DMS153 (cell line): ENCODE measurements at regions not wholly inside any gene's neighbourhood (a gene's known extent, or its start where the extent isn't known, plus 50 kb on each side); places are given as distances from the start of the nearest gene placed in this dataset.
"Not testable (repeated sequence)": the region's sequence is repeated elsewhere in the genome, so short reads cannot be mapped to it uniquely, and the experiment has no call there.

Experiments used
- DNase-seq: peaks from one replicate; lab custom pipeline; 2025; lab: John Stamatoyannopoulos, UW

DNA sequence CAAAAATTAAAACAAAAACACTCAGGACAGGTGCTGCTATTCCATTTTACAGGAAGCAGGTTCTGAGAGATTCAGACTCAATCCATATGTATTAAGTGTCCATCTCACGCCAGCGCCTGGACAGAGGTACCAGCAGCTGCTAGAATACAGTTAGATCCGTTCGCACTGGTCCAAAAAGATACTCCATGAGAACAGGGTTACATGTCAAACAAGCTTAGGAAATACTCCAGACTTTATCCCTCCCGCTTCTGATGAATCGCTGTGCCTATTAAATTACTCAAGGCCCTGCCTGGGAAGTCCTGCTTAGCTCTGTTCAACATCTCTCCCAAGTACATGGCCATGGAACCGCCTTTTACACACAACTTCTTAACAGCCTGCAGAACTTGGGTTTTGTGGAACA, 50.2 kb upstream of the SLC35C1 start:
- DNase-seq, result no peak

DNA sequence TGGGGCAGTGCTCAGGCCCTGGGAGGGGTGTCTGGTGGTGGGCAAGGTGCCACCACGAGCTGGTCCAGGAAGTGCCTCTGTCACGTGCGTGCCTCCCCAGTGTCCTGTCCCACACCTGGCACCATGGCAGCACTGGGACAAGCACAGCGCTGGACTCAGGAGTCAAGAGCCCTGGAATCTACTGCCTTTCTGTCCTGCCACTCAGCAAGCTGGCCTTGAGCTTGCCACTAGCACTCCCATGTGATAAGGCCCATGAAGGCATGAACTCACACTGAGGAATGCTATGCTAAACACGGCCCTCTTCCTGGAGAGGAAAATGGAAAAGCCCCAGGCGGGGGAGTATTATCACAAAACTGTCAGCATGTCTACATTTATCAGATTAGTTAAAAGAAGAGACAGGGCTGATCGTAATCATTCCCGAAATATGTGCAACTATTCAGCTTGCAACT, 50.7 kb upstream of the SLC35C1 start:
- DNase-seq, result no peak

DNA sequence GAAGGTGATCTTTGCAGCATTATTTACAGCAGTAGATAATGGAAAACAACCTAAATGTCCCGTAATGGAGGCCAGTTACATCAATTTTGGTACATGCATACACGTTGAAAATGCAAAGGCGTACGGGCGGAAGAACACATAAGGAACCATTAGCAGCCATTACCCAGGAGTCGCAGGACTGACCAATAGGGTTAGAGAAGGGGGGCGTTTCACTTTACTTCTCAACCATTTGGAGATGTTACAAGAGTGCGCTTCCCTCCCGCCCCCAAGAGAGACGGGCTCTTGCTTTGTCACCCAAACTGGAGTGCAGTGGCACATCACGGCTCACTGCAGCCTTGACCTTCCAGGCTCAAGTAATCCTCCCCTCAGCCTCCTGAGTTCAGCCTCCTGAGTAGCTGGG, 52.8 kb upstream of the SLC35C1 start:
- no peak for DNase-seq

DNA sequence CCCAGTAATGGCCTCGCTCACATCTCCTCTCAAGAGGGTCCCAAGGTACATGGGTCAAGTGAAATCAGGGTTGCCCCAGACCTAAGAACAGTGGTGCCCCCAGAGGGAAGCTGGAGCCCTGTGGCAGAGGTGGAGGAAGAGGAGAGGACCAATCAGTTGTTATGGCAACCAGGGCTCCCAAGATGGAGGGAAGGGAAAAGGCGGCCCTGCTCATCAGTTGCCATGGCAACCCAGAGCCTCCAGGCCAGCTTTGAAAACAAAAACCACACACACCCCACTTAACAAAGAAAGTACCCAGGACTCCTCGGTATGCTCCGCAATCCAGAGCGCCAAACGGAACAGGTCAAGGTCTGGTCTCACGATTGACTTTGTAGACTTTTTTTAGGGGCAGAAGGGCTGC, 53.5 kb upstream of the SLC35C1 start:
- no peak for DNase-seq

DNA sequence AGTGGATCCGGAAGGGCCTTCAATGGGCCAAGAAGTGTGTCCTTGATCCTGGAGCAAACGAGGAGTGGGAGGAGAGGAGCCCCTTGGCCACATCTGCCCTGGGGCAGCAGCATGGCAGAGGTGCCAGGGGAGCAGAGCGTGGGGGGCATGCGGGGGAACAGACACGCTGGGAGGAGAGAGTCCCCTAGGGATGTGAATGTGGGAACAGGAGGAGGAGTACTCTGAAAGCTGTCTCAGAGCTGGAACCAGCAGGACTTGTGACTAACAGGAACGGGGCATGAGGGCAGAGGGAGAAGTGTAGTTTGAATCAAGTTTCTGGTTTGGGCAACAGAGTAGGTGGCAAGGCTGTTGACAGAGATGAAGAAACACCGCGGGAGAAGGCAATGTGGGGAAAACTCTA, 54.5 kb upstream of the SLC35C1 start:
- no peak for DNase-seq

DNA sequence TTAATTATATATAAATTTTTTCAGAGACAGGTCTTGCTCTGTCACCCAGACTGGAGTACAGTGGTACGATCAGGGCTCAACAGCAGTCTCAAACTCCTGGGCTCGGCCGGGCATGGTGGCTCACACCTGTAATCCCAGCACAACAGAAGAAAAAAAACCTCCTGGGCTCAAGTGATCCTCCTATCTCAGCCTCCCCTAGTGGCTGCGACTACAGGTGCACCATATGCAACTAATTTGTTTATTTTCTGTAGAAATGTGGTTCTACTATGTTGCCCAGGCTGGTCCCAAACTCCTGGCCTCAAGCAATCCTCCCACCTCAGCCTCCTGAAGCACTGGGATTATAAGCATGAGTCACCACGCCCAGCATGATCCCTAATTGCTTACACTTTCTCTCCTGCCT, 56.1 kb upstream of the SLC35C1 start:
- DNase-seq, result no peak

DNA sequence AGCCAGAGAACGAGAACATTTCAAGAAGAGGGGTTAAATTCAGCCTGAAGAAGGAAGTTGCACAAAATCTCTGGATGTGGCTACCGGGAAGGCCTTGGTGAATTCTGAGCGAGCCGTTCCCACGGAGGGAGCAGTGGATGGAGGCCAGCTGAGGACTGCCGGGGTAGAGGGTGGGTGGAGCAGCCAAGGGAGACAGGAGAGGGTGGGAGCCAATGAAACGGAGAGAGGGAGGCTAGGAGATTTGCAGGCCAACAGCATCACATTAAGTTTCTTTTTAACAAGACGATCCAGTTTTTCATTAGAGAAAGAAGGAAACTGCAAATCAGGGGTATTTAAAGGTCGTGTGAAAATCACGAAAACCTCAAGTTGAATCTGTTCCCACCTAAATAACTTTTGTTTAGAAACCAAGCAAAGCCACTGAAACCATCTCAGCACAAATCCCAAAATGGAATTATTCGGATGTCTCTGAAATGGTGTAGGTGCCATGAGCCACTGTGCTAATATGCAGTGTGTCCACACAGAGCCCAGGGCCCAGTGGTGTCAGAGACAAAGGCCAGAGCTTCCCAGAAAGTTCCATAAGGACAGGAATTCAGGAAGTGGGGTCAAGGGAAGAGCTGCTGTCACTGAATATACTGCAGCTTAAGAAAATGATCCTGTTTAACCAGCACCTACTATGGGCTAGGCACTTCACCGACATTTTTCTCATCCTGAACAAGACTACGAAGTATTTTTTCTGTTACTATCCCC, 59.7 kb upstream of the SLC35C1 start:
- no peak for DNase-seq

DNA sequence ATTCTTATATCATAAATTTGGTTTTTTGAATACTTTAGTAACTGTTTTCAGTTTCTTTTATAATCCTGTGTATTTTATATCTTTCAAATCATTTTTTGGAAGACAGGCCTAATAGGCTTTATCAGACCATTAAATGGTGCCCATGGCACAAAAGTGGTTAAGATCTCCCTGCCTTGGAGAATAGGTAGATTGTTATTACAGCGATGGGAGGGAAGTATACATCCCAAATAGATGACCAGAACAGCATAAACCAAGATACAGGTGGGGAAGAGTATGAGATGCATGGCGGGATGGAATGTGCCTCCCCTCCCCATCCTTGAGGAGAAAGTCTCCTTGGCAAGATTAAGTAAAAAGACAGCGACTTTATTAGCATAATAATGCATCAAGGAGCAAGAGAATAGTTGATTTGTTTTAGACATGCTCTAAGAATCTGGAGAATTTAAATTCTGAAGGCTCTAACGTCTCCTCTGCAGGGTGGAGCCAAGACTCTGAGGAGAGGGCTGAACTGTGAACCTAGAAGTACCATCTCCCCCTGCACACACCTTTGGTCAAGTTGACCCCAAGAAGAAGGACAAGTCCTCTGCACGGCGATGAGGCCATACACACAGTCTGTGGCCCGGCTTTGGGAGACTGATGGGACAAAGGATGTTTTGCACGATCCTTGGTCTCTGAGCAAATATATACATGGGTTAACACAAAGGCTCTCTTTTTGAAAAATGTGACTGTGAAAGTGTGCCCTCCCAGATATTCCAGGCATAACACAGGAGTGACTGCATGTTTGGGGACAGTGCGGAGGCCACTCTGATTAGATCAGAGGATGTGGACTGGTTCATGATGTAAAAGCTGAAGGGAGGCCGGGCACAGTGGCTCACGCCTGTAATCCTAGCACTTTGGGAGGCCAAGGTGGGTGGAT, 61.1 kb upstream of the SLC35C1 start:
- DNase-seq, result no peak

DNA sequence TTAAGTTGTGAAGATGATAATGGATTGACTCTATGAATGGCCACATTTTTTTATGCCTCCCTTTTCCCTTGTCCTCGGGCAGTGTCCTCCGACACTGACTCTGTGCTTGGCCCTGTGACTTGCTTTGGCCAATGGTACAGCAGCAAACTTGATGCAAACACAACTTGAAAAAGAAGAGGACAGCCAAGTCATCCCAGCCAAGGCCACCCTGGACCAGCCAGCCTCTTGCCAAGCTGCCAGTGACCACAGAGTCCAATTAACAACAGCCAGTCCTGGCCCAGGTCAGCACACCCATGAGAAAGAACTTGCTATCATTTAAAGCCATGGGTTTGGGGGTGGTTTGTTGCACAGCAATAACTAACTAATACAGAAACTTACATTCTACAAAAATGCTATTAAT, 63.4 kb upstream of the SLC35C1 start:
- DNase-seq, result no peak

DNA sequence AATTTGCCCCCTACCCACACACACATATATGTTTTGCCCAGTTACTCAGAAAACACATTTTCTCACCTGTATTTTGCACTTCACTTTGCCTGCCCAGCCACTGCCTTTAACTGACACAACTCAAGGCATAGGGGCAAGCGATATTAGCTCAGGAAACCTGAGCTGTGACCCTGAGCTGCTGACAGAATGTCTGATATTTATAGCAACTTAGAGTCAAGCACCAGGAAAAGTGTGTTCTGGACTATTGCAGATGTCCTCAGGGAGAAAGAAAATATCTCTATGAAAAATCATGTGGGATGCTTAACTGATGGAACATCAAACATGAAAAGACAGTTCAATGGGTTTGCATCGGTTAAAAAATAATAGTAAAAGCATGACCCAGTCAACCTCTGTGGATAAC, 63.9 kb upstream of the SLC35C1 start:
- DNase-seq, result no peak

DNA sequence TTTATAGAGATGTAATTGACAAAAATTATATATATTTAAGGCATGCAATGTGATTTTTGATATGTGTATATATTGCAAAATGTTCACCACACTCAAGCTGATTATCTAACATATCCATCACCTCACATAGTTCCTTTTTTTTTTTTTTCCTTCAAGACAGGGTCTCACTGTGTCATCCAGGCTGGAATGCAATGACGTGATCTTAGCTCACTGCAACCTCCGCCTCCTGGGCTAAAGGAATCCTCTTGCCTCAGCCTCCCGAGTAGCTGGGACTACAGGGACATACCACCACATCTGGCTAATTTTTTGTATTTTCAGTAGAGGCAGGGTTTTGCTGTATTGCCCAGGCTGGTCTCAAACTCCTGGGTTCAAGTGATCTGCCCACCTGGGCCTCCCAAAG, 65.1 kb upstream of the SLC35C1 start:
- no peak for DNase-seq

DNA sequence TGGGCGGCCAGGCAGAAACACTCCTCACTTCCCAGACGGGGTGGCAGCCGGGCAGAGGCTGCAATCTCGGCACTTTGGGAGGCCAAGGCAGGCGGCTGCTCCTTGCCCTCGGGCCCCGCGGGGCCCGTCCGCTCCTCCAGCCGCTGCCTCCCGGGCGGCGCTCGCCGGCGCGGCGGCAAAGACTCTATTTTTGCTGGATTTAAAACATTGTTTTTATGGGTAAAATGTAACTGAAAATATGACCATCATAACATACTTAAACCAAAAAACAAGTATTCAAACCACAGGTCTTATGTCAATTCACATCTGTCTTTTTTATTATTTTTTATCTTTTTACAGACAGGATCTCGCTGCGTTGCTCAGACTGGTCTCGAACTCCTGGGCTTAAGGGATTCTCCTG, 65.9 kb upstream of the SLC35C1 start:
- DNase-seq, result not testable (repeated sequence)

DNA sequence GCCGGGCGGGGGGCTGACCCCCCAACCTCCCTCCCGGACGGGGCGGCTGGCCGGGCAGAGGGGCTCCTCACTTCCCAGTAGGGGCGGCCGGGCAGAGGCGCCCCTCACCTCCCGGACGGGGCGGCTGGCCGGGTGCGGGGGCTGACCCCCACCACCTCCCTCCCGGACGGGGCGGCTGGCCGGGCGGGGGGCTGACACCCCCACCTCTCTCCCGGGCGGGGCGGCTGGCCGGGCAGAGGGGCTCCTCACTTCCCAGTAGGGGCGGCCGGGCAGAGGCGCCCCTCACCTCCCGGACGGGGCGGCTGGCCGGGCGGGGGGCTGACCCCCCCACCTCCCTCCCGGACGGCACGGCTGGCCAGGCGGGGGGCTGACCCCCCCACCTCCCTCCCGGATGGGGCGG, 66.8 kb upstream of the SLC35C1 start:
- not testable (repeated sequence) for DNase-seq

DNA sequence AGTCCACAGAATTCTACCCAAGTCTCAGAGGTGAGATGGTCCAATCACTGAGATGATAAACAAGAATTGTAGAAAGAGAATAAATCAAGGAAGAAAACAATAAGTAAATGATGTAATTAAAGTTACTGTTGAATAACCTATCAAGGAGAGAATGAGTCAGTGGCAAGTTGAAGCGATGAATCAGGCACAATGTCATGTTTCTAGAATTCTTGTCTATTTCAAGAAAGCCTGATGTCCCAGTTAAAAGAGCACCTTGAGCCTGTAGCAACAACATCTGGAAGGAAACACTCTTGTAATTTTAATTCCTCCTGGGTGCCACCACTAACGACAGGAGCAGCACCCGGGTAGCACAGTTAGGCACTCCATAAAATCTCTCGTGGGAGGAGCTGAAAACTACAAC, 67.9 kb upstream of the SLC35C1 start:
- DNase-seq, result no peak

DNA sequence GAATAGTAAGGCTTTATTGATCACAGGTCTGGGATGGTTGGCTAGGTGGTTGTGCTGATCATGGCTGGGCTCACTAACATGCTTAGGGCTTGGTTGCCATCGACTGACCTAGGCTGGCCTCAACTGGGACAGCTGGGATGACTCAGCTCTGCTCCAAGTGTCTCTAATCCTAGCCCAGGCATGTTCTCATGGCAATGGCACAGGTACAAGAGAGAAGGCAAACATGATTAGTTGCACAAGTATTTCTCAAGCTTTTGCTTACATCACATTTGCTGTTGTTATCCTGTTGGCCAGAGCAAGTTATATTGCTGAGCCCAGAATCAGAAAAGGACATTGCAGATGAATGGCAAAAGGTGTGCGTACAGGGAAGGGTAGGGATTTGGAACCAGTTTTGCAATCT, 68.5 kb upstream of the SLC35C1 start:
- peak; percentile 9 for DNase-seq

DNA sequence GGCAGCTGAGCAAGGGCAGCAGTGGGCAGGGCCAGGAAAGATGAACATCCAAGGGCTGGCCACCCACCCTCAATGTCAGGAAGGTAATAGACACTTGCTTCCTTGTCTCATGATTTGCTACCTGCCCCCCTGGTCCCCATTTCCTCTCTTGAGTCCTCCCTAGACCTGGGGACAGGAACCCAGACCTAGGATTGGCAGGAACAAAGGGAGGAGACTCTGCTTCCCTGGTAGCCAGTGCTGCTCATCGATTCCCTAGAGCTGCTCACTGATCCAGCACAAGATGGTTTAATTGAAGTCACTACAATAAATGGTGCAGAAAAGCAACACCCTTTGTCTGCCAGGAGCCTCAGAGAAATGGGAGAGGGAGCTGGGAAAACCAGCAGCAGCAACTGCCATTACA, 67.8 kb upstream of the CHST1 start:
- DNase-seq, result no peak

DNA sequence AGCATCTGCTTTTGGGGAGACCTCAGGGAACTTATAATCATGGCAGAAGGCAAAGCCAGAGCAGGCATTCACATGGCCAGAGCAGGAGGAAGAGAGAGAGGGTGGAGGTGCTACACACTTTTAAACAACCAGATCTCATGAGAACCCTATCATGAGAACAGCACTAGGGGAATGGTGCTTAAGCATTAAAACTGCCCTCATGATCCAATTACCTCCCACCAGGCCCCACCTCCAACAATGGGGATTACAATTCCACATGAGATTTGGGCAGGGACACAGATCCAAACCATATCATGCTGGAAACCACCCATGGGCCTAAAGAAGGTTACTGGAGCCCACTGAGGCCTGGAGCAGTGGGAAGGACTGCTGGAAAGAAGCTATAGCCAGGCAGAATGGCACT, 66.9 kb upstream of the CHST1 start:
- no peak for DNase-seq

DNA sequence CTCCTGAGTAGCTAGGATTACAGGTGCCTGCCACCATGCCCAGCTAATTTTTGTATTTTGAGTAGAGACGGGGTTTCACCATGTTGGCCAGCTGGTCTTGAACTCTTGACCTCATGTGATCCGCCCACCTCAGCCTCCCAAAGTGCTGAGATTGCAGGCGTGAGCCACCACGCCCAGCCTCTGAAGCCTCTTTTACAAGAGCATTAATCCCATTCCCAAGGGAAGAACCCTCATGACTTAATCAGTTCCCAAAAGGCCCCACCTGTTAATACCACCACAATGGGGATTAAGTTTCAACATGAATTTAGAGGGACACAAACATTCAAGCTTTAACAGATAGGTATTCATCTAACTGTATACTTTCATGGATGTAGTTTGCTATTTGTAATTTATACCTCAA, 65.7 kb upstream of the CHST1 start:
- not testable (repeated sequence) for DNase-seq

DNA sequence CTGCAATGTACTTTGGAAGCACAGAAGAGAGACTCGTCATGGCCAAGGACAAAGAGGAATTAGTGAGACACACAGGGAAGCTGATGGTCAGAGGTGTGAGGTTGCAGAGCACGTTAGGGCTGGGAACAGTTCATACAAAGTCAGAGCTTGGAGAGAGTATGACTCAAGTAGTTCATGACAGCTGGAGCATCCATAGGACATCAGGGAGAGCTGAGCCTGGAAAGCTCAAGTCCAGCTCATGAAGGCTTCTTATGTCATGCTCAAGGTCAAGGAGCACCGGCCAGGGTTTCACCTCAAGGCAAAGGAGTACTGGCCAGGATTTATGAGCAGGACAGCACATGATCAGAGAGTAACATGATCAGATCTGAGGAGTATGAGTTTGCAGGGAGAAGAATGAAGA, 64.6 kb upstream of the CHST1 start:
- DNase-seq, result no peak

DNA sequence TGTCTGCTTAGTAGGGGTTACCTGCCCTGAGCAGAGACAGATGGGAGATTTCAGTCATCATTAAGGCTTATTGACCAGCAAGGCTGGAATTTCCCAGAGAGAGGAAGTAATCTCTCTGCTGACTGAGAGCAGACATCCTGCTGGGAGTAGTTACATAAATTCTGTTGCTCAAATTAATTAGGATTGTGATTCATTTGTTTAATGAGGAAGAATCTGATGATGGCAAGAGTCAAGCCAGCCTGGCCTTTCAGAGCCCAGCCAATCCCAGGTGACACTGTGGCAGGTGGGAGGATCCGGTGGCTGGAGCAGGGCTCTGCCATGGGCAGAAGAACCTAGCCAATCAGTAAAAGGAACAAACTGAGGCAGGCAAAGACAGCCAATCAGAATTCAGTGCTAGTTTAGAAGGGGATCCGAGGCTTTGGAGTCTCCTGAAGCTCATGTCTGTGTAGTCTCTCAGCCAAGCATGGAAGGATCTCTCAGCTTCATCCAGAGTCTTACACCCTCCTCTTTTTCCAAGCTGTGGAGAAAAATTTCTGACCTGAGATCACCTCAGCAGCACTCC, 61.2 kb upstream of the CHST1 start:
- no peak for DNase-seq

DNA sequence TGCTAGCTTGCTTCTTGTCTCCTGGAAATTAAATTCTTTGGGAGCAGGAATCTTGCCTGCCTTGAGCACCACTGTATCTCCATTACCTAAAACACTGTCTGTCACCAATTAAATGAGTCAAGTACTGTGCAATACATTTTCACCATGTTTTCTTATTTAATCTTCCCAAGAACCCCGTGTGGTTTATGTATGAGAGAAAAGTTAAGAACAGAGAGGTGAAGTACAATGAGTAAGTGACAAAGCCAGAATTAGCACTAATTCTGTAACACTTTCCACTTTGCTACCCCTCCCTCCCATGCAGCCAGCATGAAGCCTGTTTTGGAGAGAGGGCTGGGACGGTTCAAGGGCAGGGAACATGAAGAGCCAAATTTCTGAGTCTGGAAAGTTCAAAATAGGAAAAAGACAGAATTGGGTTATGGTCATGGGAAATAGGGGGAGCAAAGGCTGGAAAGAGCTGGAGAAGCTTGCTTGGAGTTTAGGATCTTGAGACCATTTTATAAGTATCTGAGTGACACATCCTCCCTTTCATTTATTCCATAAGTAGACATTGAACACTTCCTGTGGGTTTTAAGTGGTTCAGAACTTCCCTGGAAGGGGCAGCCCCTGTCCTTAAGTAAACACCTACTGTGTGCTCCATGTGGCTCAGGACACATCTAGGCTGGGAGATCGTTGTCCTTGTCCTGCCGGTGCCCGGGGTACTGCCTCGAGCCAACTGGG, 60.5 kb upstream of the CHST1 start:
- no peak for DNase-seq

DNA sequence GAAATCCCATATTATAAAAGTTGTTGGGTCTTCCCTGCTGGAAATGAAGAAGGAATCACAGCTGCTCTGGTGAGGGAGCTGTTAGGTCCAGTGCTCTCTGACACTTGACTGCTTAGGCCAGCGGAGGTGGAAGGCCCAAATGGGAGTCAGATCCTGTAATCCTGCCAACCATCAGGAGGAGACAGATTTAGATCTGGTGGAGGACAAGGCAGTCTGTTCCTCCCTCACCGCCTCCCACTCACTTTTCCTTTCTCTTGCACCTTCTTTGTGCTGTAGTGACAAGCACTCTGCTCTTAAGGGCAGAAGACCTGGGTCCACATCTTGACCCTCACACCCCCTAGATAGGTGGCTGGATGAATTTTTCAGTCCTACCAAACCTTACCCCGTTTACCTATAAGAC, 59.7 kb upstream of the CHST1 start:
- DNase-seq, result no peak
